Osteoblast (primary cell): ENCODE measurements at regions not wholly inside any gene's neighbourhood (a gene's known extent, or its start where the extent isn't known, plus 50 kb on each side); places are given as distances from the start of the nearest gene placed in this dataset.

Experiments used
- DNase-seq: peaks from one replicate; pipeline ENCODE4 v3.0.0; 2011; ENCODE audit warnings: low spot score, mixed read lengths; ENCODE audit not compliant: insufficient read length; ENCODE audit errors: missing footprints
- H2AFZ ChIP-seq: 2 replicates; pipeline ENCODE4 v1.6.0; 2011; ENCODE audit warnings: mild to moderate bottlenecking, low read length
- H3K27ac ChIP-seq: 2 replicates; pipeline ENCODE4 v1.5.1; 2011; ENCODE audit warnings: mild to moderate bottlenecking, low read depth, low read length, moderate library complexity
- H3K27me3 ChIP-seq: 2 replicates; pipeline ENCODE4 v1.6.0; 2012; ENCODE audit warnings: mild to moderate bottlenecking, control low read depth, inconsistent platforms, low read length, moderate library complexity; ENCODE audit not compliant: insufficient read depth
- H3K36me3 ChIP-seq: 2 replicates; pipeline ENCODE4 v1.5.1; 2011; ENCODE audit warnings: mild to moderate bottlenecking, low read length, control low read depth, moderate library complexity; ENCODE audit not compliant: insufficient read depth
- H3K4me1 ChIP-seq: 2 replicates; pipeline ENCODE4 v1.5.1; 2011; ENCODE audit warnings: mild to moderate bottlenecking, low read length, control low read depth, moderate library complexity; ENCODE audit not compliant: insufficient read depth
- H3K4me2 ChIP-seq: 2 replicates; pipeline ENCODE4 v1.6.0; 2011; ENCODE audit warnings: mild to moderate bottlenecking, low read length; ENCODE audit not compliant: insufficient read depth
- H3K4me3 ChIP-seq: fragments of 200-600 bp; sonication (generic); 3 replicates; pipeline ENCODE4 v1.5.1; 2012; ENCODE audit warnings: mild to moderate bottlenecking, low read length, inconsistent platforms; ENCODE audit not compliant: insufficient read depth
- H3K79me2 ChIP-seq: 2 replicates; pipeline ENCODE4 v1.6.0; 2012; ENCODE audit warnings: mild to moderate bottlenecking, low read length, control low read depth, inconsistent platforms; ENCODE audit not compliant: insufficient read depth
- H3K9me3 ChIP-seq: 2 replicates; pipeline ENCODE4 v1.5.1; 2011; ENCODE audit warnings: low read depth, low read length, control low read depth
- H4K20me1 ChIP-seq: 2 replicates; pipeline ENCODE4 v1.6.0; 2012; ENCODE audit warnings: mild to moderate bottlenecking, low read length, control low read depth; ENCODE audit not compliant: insufficient read depth
- CTCF ChIP-seq: IDR thresholded peaks from 2 replicates; pipeline ENCODE4 v1.5.1; 2011; ENCODE audit warnings: mild to moderate bottlenecking, low read depth, low read length, moderate library complexity; ENCODE audit errors: extremely low read depth

- Histone ChIP-seq H3K27me3 (no peaks in the 10 kb centered on the region), H3K4me3 (no peak overlapping the region), H3K9me3 (peaks cover 2% of the 10 kb centered on the region), H3K36me3 (no peaks in the 10 kb centered on the region), H4K20me1 (no peaks in the 10 kb centered on the region), H2AFZ (no peak overlapping the region), H3K4me1 (no peaks in the 10 kb centered on the region), H3K4me2 (no peak overlapping the region), H3K27ac (no peak overlapping the region), H3K79me2 (no peaks in the 10 kb centered on the region)
- no peak for DNase-seq
- TF ChIP-seq CTCF: no peak
These were observed 51.6 kb downstream of the SPANXA2 start for GRCh38 chrX:141641138-141641537.

GRCh38 chrX:141642979-141643378 lies 53.5 kb downstream of the SPANXA2 start:
- DNase-seq: no peak
- H3K27ac ChIP-seq: no peak overlapping the region
- no peaks in the 10 kb centered on the region for H3K9me3 ChIP-seq
- H3K4me3 ChIP-seq: no peak overlapping the region
- no peaks in the 10 kb centered on the region for H4K20me1 ChIP-seq
- no peaks in the 10 kb centered on the region for H3K27me3 ChIP-seq
- H3K36me3 ChIP-seq: no peaks in the 10 kb centered on the region
- no peak for TF ChIP-seq CTCF
- no peaks in the 10 kb centered on the region for H3K79me2 ChIP-seq
- peak overlapping the region; percentile 64 for H2AFZ ChIP-seq
- H3K4me2 ChIP-seq: no peak overlapping the region
- no peaks in the 10 kb centered on the region for H3K4me1 ChIP-seq
